ENCODE measurements at regions not wholly inside any gene's neighbourhood (a gene's known extent, or its start where the extent isn't known, plus 50 kb on each side); places are given as distances from the start of the nearest gene placed in this dataset.

- H3K9me3 ChIP-seq (ENCODE audit: control insufficient read depth, low read length) = no peaks in the 10 kb centered on the region
- H3K9ac ChIP-seq (ENCODE audit: low read length) = no peak overlapping the region
- H3K36me3 ChIP-seq (ENCODE audit: control insufficient read depth, insufficient read depth, low read length) = no peaks in the 10 kb centered on the region
- no peak overlapping the region for H3K4me3 ChIP-seq (ENCODE audit: low read length)
- peaks cover 11% of the 10 kb centered on the region for H3K27me3 ChIP-seq (ENCODE audit: control insufficient read depth, insufficient read depth, low read length)
- peaks cover under 1% of the 10 kb centered on the region for H3K4me1 ChIP-seq (ENCODE audit: control insufficient read depth, insufficient read depth, low read length)
Measured at GRCh38 chr5:72020161-72020983, 86.9 kb upstream of the MAP1B start.

GRCh38 chr5:72021651-72022357 lies 85.5 kb upstream of the MAP1B start:
- no peaks in the 10 kb centered on the region for H3K9me3 ChIP-seq (ENCODE audit: control insufficient read depth, low read length)
- H3K4me1 ChIP-seq (ENCODE audit: control insufficient read depth, insufficient read depth, low read length) = no peaks in the 10 kb centered on the region
- no peak overlapping the region for H3K9ac ChIP-seq (ENCODE audit: low read length)
- no peaks in the 10 kb centered on the region for H3K36me3 ChIP-seq (ENCODE audit: control insufficient read depth, insufficient read depth, low read length)
- peaks cover 11% of the 10 kb centered on the region for H3K27me3 ChIP-seq (ENCODE audit: control insufficient read depth, insufficient read depth, low read length)
- H3K4me3 ChIP-seq (ENCODE audit: low read length) = no peak overlapping the region

DNA sequence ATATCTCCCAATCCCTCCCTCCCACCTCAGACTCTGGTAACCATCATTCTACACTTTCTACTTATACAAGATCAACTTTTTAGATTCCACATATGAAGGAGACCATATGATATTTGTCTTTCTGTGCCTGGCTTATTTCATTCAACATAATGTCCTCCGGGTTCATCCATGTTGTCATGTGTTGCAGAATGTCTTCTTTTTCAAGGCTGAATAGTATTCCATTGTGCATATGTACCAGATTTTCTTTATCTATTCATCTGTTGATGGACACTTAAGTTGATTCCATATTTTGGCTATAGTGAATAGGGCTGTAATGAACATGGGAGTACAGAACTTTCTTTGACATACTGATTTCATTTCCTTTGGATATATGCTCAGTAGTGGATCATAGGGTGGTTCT lies 78.9 kb upstream of the MAP1B start:
- Histone ChIP-seq H3K9ac (ENCODE audit: low read length) (no peak overlapping the region), H3K9me3 (ENCODE audit: control insufficient read depth, low read length) (no peaks in the 10 kb centered on the region), H3K4me3 (ENCODE audit: low read length) (no peak overlapping the region), H3K27me3 (ENCODE audit: control insufficient read depth, insufficient read depth, low read length) (no peaks in the 10 kb centered on the region), H3K4me1 (ENCODE audit: control insufficient read depth, insufficient read depth, low read length) (no peaks in the 10 kb centered on the region), H3K36me3 (ENCODE audit: control insufficient read depth, insufficient read depth, low read length) (no peaks in the 10 kb centered on the region)

GRCh38 chr5:72030237-72030636 lies 77.0 kb upstream of the MAP1B start:
- H3K9me3 ChIP-seq (ENCODE audit: control insufficient read depth, low read length) = no peaks in the 10 kb centered on the region
- H3K4me1 ChIP-seq (ENCODE audit: control insufficient read depth, insufficient read depth, low read length) = no peaks in the 10 kb centered on the region
- H3K27me3 ChIP-seq (ENCODE audit: control insufficient read depth, insufficient read depth, low read length) = no peaks in the 10 kb centered on the region
- no peaks in the 10 kb centered on the region for H3K36me3 ChIP-seq (ENCODE audit: control insufficient read depth, insufficient read depth, low read length)
- no peak overlapping the region for H3K9ac ChIP-seq (ENCODE audit: low read length)
- no peak overlapping the region for H3K4me3 ChIP-seq (ENCODE audit: low read length)

DNA sequence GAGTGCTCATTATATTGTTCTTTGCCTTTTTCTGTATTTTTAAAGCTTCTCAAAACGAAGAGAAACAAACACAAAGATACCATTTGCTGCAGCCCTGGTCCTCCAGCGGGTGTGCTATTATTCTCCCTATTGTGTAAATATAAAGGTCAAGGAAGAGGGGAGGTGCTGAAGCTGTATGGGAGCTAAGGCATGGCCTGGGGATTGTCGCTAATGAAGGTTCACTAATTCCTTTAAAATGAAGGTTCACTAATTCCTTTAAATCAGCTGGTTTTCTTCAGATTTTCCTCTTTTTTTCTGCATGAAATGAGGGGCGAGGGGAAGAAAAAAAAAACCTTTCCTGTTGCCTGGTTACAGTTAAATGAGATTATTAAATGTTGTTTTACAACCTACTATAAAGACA lies 74.5 kb upstream of the MAP1B start:
- H3K9ac ChIP-seq (ENCODE audit: low read length) = no peak overlapping the region

DNA sequence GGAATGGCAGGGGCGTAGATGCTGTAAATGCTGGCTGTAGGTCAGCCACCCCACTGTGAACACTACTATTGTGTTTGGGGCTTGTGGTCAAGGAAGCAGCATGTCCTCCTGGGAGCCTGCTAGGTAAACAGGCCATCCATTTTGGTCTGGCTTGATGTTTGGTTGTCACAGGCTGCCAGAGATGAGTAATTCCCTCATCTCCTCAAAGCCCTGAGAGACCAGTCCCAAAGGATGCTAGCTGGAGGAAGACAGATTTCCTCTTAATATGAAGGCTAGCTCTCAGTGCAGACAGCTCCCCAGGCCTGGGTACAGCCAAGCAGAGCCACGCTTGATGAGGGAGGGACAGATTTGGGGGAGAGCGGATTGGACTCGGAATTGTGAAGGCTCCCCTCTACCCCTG lies 72.5 kb upstream of the MAP1B start:
- Histone ChIP-seq H3K9me3 (ENCODE audit: control insufficient read depth, low read length) (no peaks in the 10 kb centered on the region), H3K9ac (ENCODE audit: low read length) (no peak overlapping the region), H3K36me3 (ENCODE audit: control insufficient read depth, insufficient read depth, low read length) (no peaks in the 10 kb centered on the region), H3K4me1 (ENCODE audit: control insufficient read depth, insufficient read depth, low read length) (no peaks in the 10 kb centered on the region), H3K27me3 (ENCODE audit: control insufficient read depth, insufficient read depth, low read length) (no peaks in the 10 kb centered on the region), H3K4me3 (ENCODE audit: low read length) (no peak overlapping the region)

More for the DNA sequence above, 74.5 kb upstream of the MAP1B start:
- Histone ChIP-seq H3K4me3 (ENCODE audit: low read length) (no peak overlapping the region), H3K9me3 (ENCODE audit: control insufficient read depth, low read length) (no peaks in the 10 kb centered on the region), H3K36me3 (ENCODE audit: control insufficient read depth, insufficient read depth, low read length) (no peaks in the 10 kb centered on the region), H3K27me3 (ENCODE audit: control insufficient read depth, insufficient read depth, low read length) (no peaks in the 10 kb centered on the region), H3K4me1 (ENCODE audit: control insufficient read depth, insufficient read depth, low read length) (no peaks in the 10 kb centered on the region)

GRCh38 chr5:72035831-72036230 lies 71.4 kb upstream of the MAP1B start:
- Histone ChIP-seq H3K4me3 (ENCODE audit: low read length) (no peak overlapping the region), H3K4me1 (ENCODE audit: control insufficient read depth, insufficient read depth, low read length) (no peaks in the 10 kb centered on the region), H3K9ac (ENCODE audit: low read length) (no peak overlapping the region), H3K9me3 (ENCODE audit: control insufficient read depth, low read length) (no peaks in the 10 kb centered on the region), H3K36me3 (ENCODE audit: control insufficient read depth, insufficient read depth, low read length) (no peaks in the 10 kb centered on the region), H3K27me3 (ENCODE audit: control insufficient read depth, insufficient read depth, low read length) (no peaks in the 10 kb centered on the region)

- Histone ChIP-seq H3K4me3 (ENCODE audit: low read length) (no peak overlapping the region), H3K36me3 (ENCODE audit: control insufficient read depth, insufficient read depth, low read length) (no peaks in the 10 kb centered on the region), H3K4me1 (ENCODE audit: control insufficient read depth, insufficient read depth, low read length) (no peaks in the 10 kb centered on the region), H3K27me3 (ENCODE audit: control insufficient read depth, insufficient read depth, low read length) (no peaks in the 10 kb centered on the region), H3K9ac (ENCODE audit: low read length) (no peak overlapping the region), H3K9me3 (ENCODE audit: control insufficient read depth, low read length) (no peaks in the 10 kb centered on the region)
Measured at GRCh38 chr5:72036951-72037350, 70.3 kb upstream of the MAP1B start.

- Histone ChIP-seq H3K9ac (ENCODE audit: low read length) (no peak overlapping the region), H3K27me3 (ENCODE audit: control insufficient read depth, insufficient read depth, low read length) (no peaks in the 10 kb centered on the region), H3K36me3 (ENCODE audit: control insufficient read depth, insufficient read depth, low read length) (no peaks in the 10 kb centered on the region), H3K4me1 (ENCODE audit: control insufficient read depth, insufficient read depth, low read length) (no peaks in the 10 kb centered on the region), H3K4me3 (ENCODE audit: low read length) (no peak overlapping the region), H3K9me3 (ENCODE audit: control insufficient read depth, low read length) (no peaks in the 10 kb centered on the region)
Measured at GRCh38 chr5:72040513-72040912, 66.8 kb upstream of the MAP1B start.

- H3K9ac ChIP-seq (ENCODE audit: low read length) = no peak overlapping the region
- no peak overlapping the region for H3K4me3 ChIP-seq (ENCODE audit: low read length)
Measured at GRCh38 chr5:72041654-72042053, 65.6 kb upstream of the MAP1B start.

GRCh38 chr5:72042097-72042496 lies 65.2 kb upstream of the MAP1B start:
- no peaks in the 10 kb centered on the region for H3K27me3 ChIP-seq (ENCODE audit: control insufficient read depth, insufficient read depth, low read length)
- H3K9me3 ChIP-seq (ENCODE audit: control insufficient read depth, low read length) = no peaks in the 10 kb centered on the region
- no peaks in the 10 kb centered on the region for H3K36me3 ChIP-seq (ENCODE audit: control insufficient read depth, insufficient read depth, low read length)
- H3K4me3 ChIP-seq (ENCODE audit: low read length) = no peak overlapping the region
- no peak overlapping the region for H3K9ac ChIP-seq (ENCODE audit: low read length)
- no peaks in the 10 kb centered on the region for H3K4me1 ChIP-seq (ENCODE audit: control insufficient read depth, insufficient read depth, low read length)

More at GRCh38 chr5:72041654-72042053, 65.6 kb upstream of the MAP1B start:
- no peaks in the 10 kb centered on the region for H3K9me3 ChIP-seq (ENCODE audit: control insufficient read depth, low read length)
- H3K4me1 ChIP-seq (ENCODE audit: control insufficient read depth, insufficient read depth, low read length) = no peaks in the 10 kb centered on the region
- no peaks in the 10 kb centered on the region for H3K27me3 ChIP-seq (ENCODE audit: control insufficient read depth, insufficient read depth, low read length)
- H3K36me3 ChIP-seq (ENCODE audit: control insufficient read depth, insufficient read depth, low read length) = no peaks in the 10 kb centered on the region

DNA sequence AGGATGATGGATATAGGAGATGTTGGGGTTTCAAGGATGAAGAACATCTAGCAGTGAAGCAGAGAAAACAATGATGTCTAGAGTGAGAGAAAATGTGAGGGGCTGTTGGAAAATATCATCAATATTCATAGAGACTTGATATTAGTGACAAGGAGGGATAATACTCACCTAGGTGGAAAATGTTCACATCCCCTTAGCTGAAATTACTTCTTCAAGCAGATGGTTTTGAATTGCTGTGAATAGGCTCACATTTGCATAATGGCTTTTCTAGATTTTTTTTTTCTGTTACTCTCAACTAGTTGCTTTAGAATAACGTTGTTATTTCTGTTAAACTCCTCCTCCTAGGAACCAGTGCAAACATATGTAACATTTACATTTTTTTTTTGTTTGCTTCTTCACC lies 61.6 kb upstream of the MAP1B start:
- Histone ChIP-seq H3K27me3 (ENCODE audit: control insufficient read depth, insufficient read depth, low read length) (no peaks in the 10 kb centered on the region), H3K36me3 (ENCODE audit: control insufficient read depth, insufficient read depth, low read length) (no peaks in the 10 kb centered on the region), H3K9ac (ENCODE audit: low read length) (no peak overlapping the region), H3K4me3 (ENCODE audit: low read length) (no peak overlapping the region), H3K4me1 (ENCODE audit: control insufficient read depth, insufficient read depth, low read length) (no peaks in the 10 kb centered on the region), H3K9me3 (ENCODE audit: control insufficient read depth, low read length) (no peaks in the 10 kb centered on the region)

All from mucosa of stomach (tissue), 1 donor.